Caco-2 (cell line): ENCODE measurements at regions not wholly inside any gene's neighbourhood (a gene's known extent, or its start where the extent isn't known, plus 50 kb on each side); places are given as distances from the start of the nearest gene placed in this dataset.

Experiments
- BruUV-seq: library from RNA; stranded (reverse); fragments of 400-500 nt; replicated peaks from 2 replicates; lab custom pipeline; 2021; lab: Mats Ljungman, UMichigan
- CTCF ChIA-PET: fragments of 300-600 bp; sonication (Branson Sonifier 250); formaldehyde crosslinking; loops from one replicate; lab custom pipeline; 2022; ENCODE audit warnings: antibody characterized with exemption; lab: Charles Lee
- POLR2A ChIA-PET: fragments of 300-600 bp; sonication (Branson Sonifier 250); formaldehyde crosslinking; loops from one replicate; lab custom pipeline; 2022; ENCODE audit warnings: antibody characterized with exemption; lab: Charles Lee
- DNase-seq, 2 experiments: peaks; one replicate each; pipeline versions ENCODE4 v3.0.0 to v3.0.0-alpha.2; 2020 to 2022
- H3K27me3 ChIP-seq: replicated peaks from 2 replicates; pipeline ENCODE4 v1.6.0; 2011; ENCODE audit warnings: low read length; ENCODE audit not compliant: control insufficient read depth, insufficient read depth
- H3K36me3 ChIP-seq: 2 replicates; pipeline ENCODE4 v1.5.1; 2011; ENCODE audit warnings: low read length; ENCODE audit not compliant: control insufficient read depth, insufficient read depth
- H3K4me1 ChIP-seq: fragments of 250-450 bp; sonication (Bioruptor Pico); 2 replicates; pipeline ENCODE4 v1.5.1; 2020; ENCODE audit warnings: mild to moderate bottlenecking
- H3K4me3 ChIP-seq: 2 replicates; pipeline ENCODE4 v1.5.1; 2011; ENCODE audit warnings: low read depth, mild to moderate bottlenecking, control low read depth, low read length
- H3K9me3 ChIP-seq: fragments of 250-450 bp; sonication (Bioruptor Pico); 2 replicates; pipeline ENCODE4 v1.5.1; 2020; ENCODE audit warnings: mild to moderate bottlenecking, moderate library complexity
- H3K27ac Mint-ChIP-seq: one replicate; pipeline ENCODE4 v1.8.0; 2022; ENCODE audit warnings: mixed read lengths; ENCODE audit not compliant: unreplicated experiment
- H3K27me3 Mint-ChIP-seq: one replicate; pipeline ENCODE4 v1.8.0; 2022; ENCODE audit warnings: mixed read lengths; ENCODE audit not compliant: insufficient read depth, unreplicated experiment
- H3K36me3 Mint-ChIP-seq: one replicate; pipeline ENCODE4 v1.8.0; 2022; ENCODE audit warnings: mild to moderate bottlenecking, mixed read lengths; ENCODE audit not compliant: insufficient read depth, unreplicated experiment
- H3K4me1 Mint-ChIP-seq: one replicate; pipeline ENCODE4 v1.8.0; 2022; ENCODE audit warnings: low read depth, mixed read lengths; ENCODE audit not compliant: unreplicated experiment
- H3K4me3 Mint-ChIP-seq: one replicate; pipeline ENCODE4 v1.8.0; 2022; ENCODE audit warnings: mild to moderate bottlenecking, moderate library complexity, mixed read lengths; ENCODE audit not compliant: unreplicated experiment
- H3K9me3 Mint-ChIP-seq: one replicate; pipeline ENCODE4 v1.8.0; 2022; ENCODE audit warnings: mixed read lengths; ENCODE audit not compliant: unreplicated experiment
- intact Hi-C: fragments of 100-400 bp; cut with micrococcal nuclease; formaldehyde crosslinking; loops from one replicate; pipeline ENCODE4 v1.10.0; 2022; ENCODE audit not compliant: unreplicated experiment
- TF ChIP-seq, protein P1 (sequence below), 2 experiments: fragments of 200-600 bp in 1 of 2; IDR thresholded peaks; 1 replicate in 1 of 2; 2 replicates in 1 of 2; pipeline versions ENCODE4 v1.5.1 to v1.8.0; 2011 to 2022; ENCODE audit warnings: antibody characterized with exemption in 1 of 2, control low read depth in 1 of 2, inconsistent platforms in 1 of 2, low read depth in 1 of 2, low read length in 1 of 2, mild to moderate bottlenecking in 1 of 2, moderate library complexity in 1 of 2; ENCODE audit not compliant: insufficient read depth in 1 of 2, severe bottlenecking in 1 of 2, unreplicated experiment in 1 of 2

DNA sequence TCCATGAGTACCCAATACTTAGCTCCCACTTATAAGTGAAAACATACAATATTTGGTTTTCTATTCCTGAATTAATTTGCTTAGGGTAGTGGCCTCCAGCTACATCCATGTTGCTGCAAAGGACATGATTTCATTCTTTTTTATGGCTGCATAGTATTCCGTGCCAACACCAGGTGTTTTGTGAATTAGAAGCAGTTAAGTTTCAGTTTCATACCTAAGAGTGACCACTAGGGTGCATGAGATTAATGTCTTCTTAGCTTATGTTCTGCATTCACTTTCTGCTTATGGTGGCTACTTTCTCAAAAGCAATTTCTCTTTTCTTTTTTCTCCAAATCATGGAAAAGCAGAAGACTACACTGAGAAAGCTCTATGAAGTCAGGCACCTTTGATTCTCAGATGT, 65.1 kb upstream of the VSTM2A start:
- Histone ChIP-seq H3K4me1 (no peaks in the 10 kb centered on the region), H3K27me3 (no peaks in the 10 kb centered on the region), H3K4me3 (no peak overlapping the region), H3K36me3 (no peaks in the 10 kb centered on the region), H3K9me3 (no peaks in the 10 kb centered on the region)
- ChIA-PET CTCF (no interaction called here), POLR2A (no interaction called here)
- intact Hi-C loops: no loop called here
- no peak overlapping the region for H3K27ac Mint-ChIP-seq
- H3K27me3 Mint-ChIP-seq: peaks cover 6% of the 10 kb centered on the region
- H3K36me3 Mint-ChIP-seq: no peaks in the 10 kb centered on the region
- H3K9me3 Mint-ChIP-seq: peaks cover 10% of the 10 kb centered on the region
- BruUV-seq: no TSS peak
- TF ChIP-seq, protein P1, sequence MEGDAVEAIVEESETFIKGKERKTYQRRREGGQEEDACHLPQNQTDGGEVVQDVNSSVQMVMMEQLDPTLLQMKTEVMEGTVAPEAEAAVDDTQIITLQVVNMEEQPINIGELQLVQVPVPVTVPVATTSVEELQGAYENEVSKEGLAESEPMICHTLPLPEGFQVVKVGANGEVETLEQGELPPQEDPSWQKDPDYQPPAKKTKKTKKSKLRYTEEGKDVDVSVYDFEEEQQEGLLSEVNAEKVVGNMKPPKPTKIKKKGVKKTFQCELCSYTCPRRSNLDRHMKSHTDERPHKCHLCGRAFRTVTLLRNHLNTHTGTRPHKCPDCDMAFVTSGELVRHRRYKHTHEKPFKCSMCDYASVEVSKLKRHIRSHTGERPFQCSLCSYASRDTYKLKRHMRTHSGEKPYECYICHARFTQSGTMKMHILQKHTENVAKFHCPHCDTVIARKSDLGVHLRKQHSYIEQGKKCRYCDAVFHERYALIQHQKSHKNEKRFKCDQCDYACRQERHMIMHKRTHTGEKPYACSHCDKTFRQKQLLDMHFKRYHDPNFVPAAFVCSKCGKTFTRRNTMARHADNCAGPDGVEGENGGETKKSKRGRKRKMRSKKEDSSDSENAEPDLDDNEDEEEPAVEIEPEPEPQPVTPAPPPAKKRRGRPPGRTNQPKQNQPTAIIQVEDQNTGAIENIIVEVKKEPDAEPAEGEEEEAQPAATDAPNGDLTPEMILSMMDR (IDR thresholded peaks at IDR 0.05; ENCODE audit: insufficient read depth in 1 of 2, low read depth in 1 of 2, low read length in 1 of 2, severe bottlenecking in 1 of 2, unreplicated experiment in 1 of 2): no peak
- H3K4me3 Mint-ChIP-seq: no peak overlapping the region
- H3K4me1 Mint-ChIP-seq: no peaks in the 10 kb centered on the region
- DNase-seq: no peak

- Histone ChIP-seq H3K9me3 (no peaks in the 10 kb centered on the region), H3K36me3 (no peaks in the 10 kb centered on the region), H3K4me3 (no peak overlapping the region), H3K4me1 (no peaks in the 10 kb centered on the region), H3K27me3 (no peaks in the 10 kb centered on the region)
- DNase-seq: no peak
- intact Hi-C loops: no loop called here
- Mint-ChIP-seq H3K9me3 (no peaks in the 10 kb centered on the region), H3K27me3 (peaks cover 10% of the 10 kb centered on the region), H3K4me1 (no peaks in the 10 kb centered on the region), H3K36me3 (no peaks in the 10 kb centered on the region), H3K27ac (no peak overlapping the region), H3K4me3 (no peak overlapping the region)
- CTCF ChIA-PET: no interaction called here
- TF ChIP-seq, protein P1 (IDR thresholded peaks at IDR 0.05; ENCODE audit: insufficient read depth in 1 of 2, low read depth in 1 of 2, low read length in 1 of 2, severe bottlenecking in 1 of 2, unreplicated experiment in 1 of 2): no peak
- no TSS peak for BruUV-seq
- POLR2A ChIA-PET: no interaction called here
These were observed 58.7 kb upstream of the VSTM2A start for GRCh38 chr7:54483523-54483922.

- BruUV-seq: no TSS peak
- H3K9me3 Mint-ChIP-seq: no peaks in the 10 kb centered on the region
- H3K27me3 Mint-ChIP-seq: peaks cover 7% of the 10 kb centered on the region
- no peak overlapping the region for H3K27ac Mint-ChIP-seq
- TF ChIP-seq, protein P1 (IDR thresholded peaks at IDR 0.05; ENCODE audit: insufficient read depth in 1 of 2, low read depth in 1 of 2, low read length in 1 of 2, severe bottlenecking in 1 of 2, unreplicated experiment in 1 of 2): no peak
- no peaks in the 10 kb centered on the region for H3K9me3 ChIP-seq
- H3K4me3 ChIP-seq: no peak overlapping the region
- H3K4me3 Mint-ChIP-seq: no peak overlapping the region
- H3K36me3 Mint-ChIP-seq: no peaks in the 10 kb centered on the region
- DNase-seq: no peak
- H3K27me3 ChIP-seq: no peaks in the 10 kb centered on the region
- no peaks in the 10 kb centered on the region for H3K4me1 Mint-ChIP-seq
- intact Hi-C loops: no loop called here
- no peaks in the 10 kb centered on the region for H3K4me1 ChIP-seq
- POLR2A ChIA-PET: no interaction called here
- H3K36me3 ChIP-seq: no peaks in the 10 kb centered on the region
- CTCF ChIA-PET: no interaction called here
These were observed 57.1 kb upstream of the VSTM2A start for GRCh38 chr7:54485044-54485443.
